WTC11 (cell line): ENCODE measurements at regions not wholly inside any gene's neighbourhood (a gene's known extent, or its start where the extent isn't known, plus 50 kb on each side); places are given as distances from the start of the nearest gene placed in this dataset.

Experiments used
- ATAC-seq: fragments of 200-7000 bp; cut with Tn5 transposase; 2 replicates; pipeline ENCODE4 v1.10.0; 2021; ENCODE audit warnings: mild to moderate bottlenecking, moderate library complexity
- CTCF ChIA-PET: fragments of 300-600 bp; sonication (Branson Sonifier 250); formaldehyde crosslinking; loops from one replicate; lab custom pipeline; 2021; ENCODE audit warnings: antibody characterized with exemption; lab: Charles Lee
- POLR2A ChIA-PET: fragments of 350-600 bp; sonication (Branson Sonifier 250); formaldehyde crosslinking; loops from one replicate; lab custom pipeline; 2021; ENCODE audit warnings: antibody characterized with exemption; lab: Charles Lee
- DNase-seq: peaks from one replicate; pipeline ENCODE4 v3.0.0; 2021; ENCODE audit warnings: low spot score
- H3K27ac Mint-ChIP-seq: 2 replicates; pipeline ENCODE4 v1.8.0; 2021; ENCODE audit warnings: mixed read lengths
- H3K27me3 Mint-ChIP-seq: 2 replicates; pipeline ENCODE4 v1.8.0; 2021; ENCODE audit warnings: low read depth, mild to moderate bottlenecking, moderate library complexity, mixed read lengths
- H3K36me3 Mint-ChIP-seq: 2 replicates; pipeline ENCODE4 v1.8.0; 2021; ENCODE audit warnings: mixed read lengths
- H3K4me1 Mint-ChIP-seq: 2 replicates; pipeline ENCODE4 v1.8.0; 2022; ENCODE audit warnings: mixed read lengths
- H3K4me3 Mint-ChIP-seq: 2 replicates; pipeline ENCODE4 v1.8.0; 2021; ENCODE audit warnings: mild to moderate bottlenecking, moderate library complexity, mixed read lengths
- H3K9me3 Mint-ChIP-seq: 2 replicates; pipeline ENCODE4 v1.8.0; 2021; ENCODE audit warnings: mixed read lengths
- AFF4 ChIP-seq: sonication (generic); formaldehyde crosslinking; IDR thresholded peaks from 2 replicates; pipeline ENCODE4 v1.8.1; 2023; ENCODE audit warnings: mild to moderate bottlenecking, missing genetic modification reagents, borderline replicate concordance
- CBFB ChIP-seq: sonication (generic); formaldehyde crosslinking; IDR thresholded peaks from 2 replicates; pipeline ENCODE4 v1.8.1; 2022; ENCODE audit warnings: mild to moderate bottlenecking, low read depth, missing genetic modification reagents
- ELF4 ChIP-seq: sonication (generic); formaldehyde crosslinking; IDR thresholded peaks from 2 replicates; pipeline ENCODE4 v1.8.1; 2022; ENCODE audit warnings: low read depth, mild to moderate bottlenecking, moderate library complexity, missing genetic modification reagents
- ESRRA ChIP-seq: sonication (generic); formaldehyde crosslinking; IDR thresholded peaks from 2 replicates; pipeline ENCODE4 v1.8.1; 2022; ENCODE audit warnings: mild to moderate bottlenecking, missing genetic modification reagents, borderline replicate concordance
- ETV6 ChIP-seq: sonication (generic); formaldehyde crosslinking; IDR thresholded peaks from 2 replicates; pipeline ENCODE4 v1.8.1; 2022; ENCODE audit warnings: mild to moderate bottlenecking, missing genetic modification reagents
- JAZF1 ChIP-seq: fragments of 250-450 bp; sonication (Bioruptor Pico); IDR thresholded peaks from 2 replicates; pipeline ENCODE4 v1.9.0; 2021; ENCODE audit warnings: moderate library complexity, mild to moderate bottlenecking, inconsistent platforms
- KAT7 ChIP-seq: sonication (generic); formaldehyde crosslinking; IDR thresholded peaks from 2 replicates; pipeline ENCODE4 v1.8.1; 2023; ENCODE audit warnings: missing genetic modification reagents, mild to moderate bottlenecking, borderline replicate concordance
- MYBL2 ChIP-seq: sonication (generic); formaldehyde crosslinking; IDR thresholded peaks from 2 replicates; pipeline ENCODE4 v1.8.1; 2023; ENCODE audit warnings: mild to moderate bottlenecking, moderate library complexity, missing genetic modification reagents
- PRRX2 ChIP-seq: fragments of 250-450 bp; sonication (Bioruptor Pico); IDR thresholded peaks from 2 replicates; pipeline ENCODE4 v1.8.0; 2021; ENCODE audit warnings: mild to moderate bottlenecking
- SMAD4 ChIP-seq: sonication (generic); formaldehyde crosslinking; IDR thresholded peaks from 2 replicates; pipeline ENCODE4 v1.8.0; 2022; ENCODE audit warnings: mild to moderate bottlenecking, missing genetic modification reagents
- SOX15 ChIP-seq: fragments of 250-450 bp; sonication (Bioruptor Pico); IDR thresholded peaks from 2 replicates; pipeline ENCODE4 v1.9.0; 2021; ENCODE audit warnings: mild to moderate bottlenecking
- TEAD1 ChIP-seq: sonication (generic); formaldehyde crosslinking; IDR thresholded peaks from 2 replicates; pipeline ENCODE4 v1.8.0; 2022; ENCODE audit warnings: mild to moderate bottlenecking, missing genetic modification reagents
- TP53 ChIP-seq: sonication (generic); formaldehyde crosslinking; IDR thresholded peaks from 2 replicates; pipeline ENCODE4 v1.8.1; 2023; ENCODE audit warnings: mild to moderate bottlenecking, missing genetic modification reagents
- USF2 ChIP-seq: sonication (generic); formaldehyde crosslinking; IDR thresholded peaks from 2 replicates; pipeline ENCODE4 v1.8.1; 2023; ENCODE audit warnings: mild to moderate bottlenecking, missing genetic modification reagents, moderate library complexity
- ZNF138 ChIP-seq: sonication (generic); formaldehyde crosslinking; conservative IDR thresholded peaks from 2 replicates; pipeline ENCODE4 v1.8.1; 2022; ENCODE audit warnings: mild to moderate bottlenecking, moderate library complexity, missing genetic modification reagents
- ZNF416 ChIP-seq: fragments of 250-450 bp; sonication (Bioruptor Pico); IDR thresholded peaks from 2 replicates; pipeline ENCODE4 v1.9.0; 2021; ENCODE audit warnings: mild to moderate bottlenecking, inconsistent platforms
- ZNF423 ChIP-seq: fragments of 250-450 bp; sonication (Bioruptor Pico); IDR thresholded peaks from 2 replicates; pipeline ENCODE4 v2.1.2; 2022; ENCODE audit warnings: mild to moderate bottlenecking, moderate library complexity
- ZNF425 ChIP-seq: fragments of 250-450 bp; sonication (Bioruptor Pico); conservative IDR thresholded peaks from 2 replicates; pipeline ENCODE4 v1.9.0; 2021; ENCODE audit warnings: mild to moderate bottlenecking
- TF ChIP-seq, protein P1 (sequence below): sonication (generic); formaldehyde crosslinking; IDR thresholded peaks from 2 replicates; pipeline ENCODE4 v1.8.1; 2023; ENCODE audit warnings: mild to moderate bottlenecking, missing genetic modification reagents
- TF ChIP-seq, protein P2 (sequence below): sonication (generic); formaldehyde crosslinking; IDR thresholded peaks from 2 replicates; pipeline ENCODE4 v1.8.1; 2022; ENCODE audit warnings: low read depth, mild to moderate bottlenecking, moderate library complexity, missing genetic modification reagents, borderline replicate concordance
- TF ChIP-seq, protein P3 (sequence below): sonication (generic); formaldehyde crosslinking; IDR thresholded peaks from 2 replicates; pipeline ENCODE4 v1.8.0; 2022; ENCODE audit warnings: missing genetic modification reagents

DNA sequence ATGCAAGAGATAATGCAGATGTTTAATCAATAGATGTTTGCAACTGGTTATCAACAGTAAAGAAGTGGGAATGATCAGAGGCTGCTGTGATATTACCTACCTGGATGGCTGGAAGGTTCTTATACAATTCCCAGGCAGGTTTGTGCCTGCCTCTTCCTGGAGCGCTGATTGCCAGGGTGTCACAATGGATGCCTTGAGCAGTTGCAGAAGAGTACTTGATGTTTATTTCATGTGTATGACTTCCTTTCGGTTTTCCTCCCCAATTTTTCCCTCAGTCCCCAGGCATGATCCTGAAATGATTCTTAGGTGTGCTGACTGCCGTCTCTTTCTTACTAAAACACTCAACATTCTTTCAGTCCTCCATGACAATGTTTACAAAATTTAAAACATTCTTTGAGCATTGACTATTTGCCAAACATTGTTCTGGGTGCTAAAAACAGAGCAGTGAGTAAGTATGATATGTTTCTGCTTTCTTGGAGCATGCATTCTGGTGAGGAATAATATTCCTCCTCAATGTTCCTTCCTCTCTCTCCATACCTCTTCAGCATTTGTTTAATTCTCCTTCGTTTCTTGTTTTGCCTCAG is 416.6 kb upstream of the TRIB2 start (continued):
- TF ChIP-seq AFF4 (CRISPR knock-in tag) (no peak), PRRX2 (no peak), USF2 (CRISPR knock-in tag) (no peak)
- TF ChIP-seq, protein P1, sequence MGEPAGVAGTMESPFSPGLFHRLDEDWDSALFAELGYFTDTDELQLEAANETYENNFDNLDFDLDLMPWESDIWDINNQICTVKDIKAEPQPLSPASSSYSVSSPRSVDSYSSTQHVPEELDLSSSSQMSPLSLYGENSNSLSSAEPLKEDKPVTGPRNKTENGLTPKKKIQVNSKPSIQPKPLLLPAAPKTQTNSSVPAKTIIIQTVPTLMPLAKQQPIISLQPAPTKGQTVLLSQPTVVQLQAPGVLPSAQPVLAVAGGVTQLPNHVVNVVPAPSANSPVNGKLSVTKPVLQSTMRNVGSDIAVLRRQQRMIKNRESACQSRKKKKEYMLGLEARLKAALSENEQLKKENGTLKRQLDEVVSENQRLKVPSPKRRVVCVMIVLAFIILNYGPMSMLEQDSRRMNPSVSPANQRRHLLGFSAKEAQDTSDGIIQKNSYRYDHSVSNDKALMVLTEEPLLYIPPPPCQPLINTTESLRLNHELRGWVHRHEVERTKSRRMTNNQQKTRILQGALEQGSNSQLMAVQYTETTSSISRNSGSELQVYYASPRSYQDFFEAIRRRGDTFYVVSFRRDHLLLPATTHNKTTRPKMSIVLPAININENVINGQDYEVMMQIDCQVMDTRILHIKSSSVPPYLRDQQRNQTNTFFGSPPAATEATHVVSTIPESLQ = no peak

DNA sequence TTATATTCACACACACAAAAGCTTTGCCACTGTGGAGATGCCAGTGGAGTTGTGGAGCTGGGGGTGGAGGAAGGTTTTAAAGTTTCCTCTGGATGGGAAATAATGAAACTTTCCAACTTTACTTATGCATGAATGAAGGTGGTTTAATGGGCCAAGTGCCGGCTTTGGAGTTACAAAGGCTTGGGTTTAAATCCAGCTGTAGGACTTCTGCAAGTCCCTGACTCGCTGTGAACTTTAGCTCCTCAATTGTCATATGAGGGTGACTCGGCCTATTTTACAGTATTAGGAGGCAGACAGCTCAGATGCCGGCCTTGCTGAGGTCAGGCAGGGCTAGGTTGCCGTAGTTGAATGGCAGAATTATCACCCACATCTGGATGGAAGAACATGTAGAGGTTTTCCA is 415.8 kb upstream of the TRIB2 start:
- DNase-seq (no peak), ATAC-seq (no peak)
- Mint-ChIP-seq H3K4me3 (no peak overlapping the region), H3K27me3 (no peaks in the 10 kb centered on the region), H3K4me1 (peaks cover 16% of the 10 kb centered on the region), H3K9me3 (peaks cover 6% of the 10 kb centered on the region), H3K27ac (no peak overlapping the region), H3K36me3 (no peaks in the 10 kb centered on the region)
- CTCF ChIA-PET = no interaction called here
- POLR2A ChIA-PET = no interaction called here
- TF ChIP-seq SMAD4 (CRISPR knock-in tag) = no peak
- TF ChIP-seq ZNF425 = no peak
- no peak for TF ChIP-seq CBFB (CRISPR knock-in tag)
- TF ChIP-seq KAT7 (CRISPR knock-in tag) = no peak
- no peak for TF ChIP-seq ELF4 (CRISPR knock-in tag)
- no peak for TF ChIP-seq ZNF138 (CRISPR knock-in tag)
- TF ChIP-seq ESRRA (CRISPR knock-in tag) = no peak
- TF ChIP-seq, protein P2, sequence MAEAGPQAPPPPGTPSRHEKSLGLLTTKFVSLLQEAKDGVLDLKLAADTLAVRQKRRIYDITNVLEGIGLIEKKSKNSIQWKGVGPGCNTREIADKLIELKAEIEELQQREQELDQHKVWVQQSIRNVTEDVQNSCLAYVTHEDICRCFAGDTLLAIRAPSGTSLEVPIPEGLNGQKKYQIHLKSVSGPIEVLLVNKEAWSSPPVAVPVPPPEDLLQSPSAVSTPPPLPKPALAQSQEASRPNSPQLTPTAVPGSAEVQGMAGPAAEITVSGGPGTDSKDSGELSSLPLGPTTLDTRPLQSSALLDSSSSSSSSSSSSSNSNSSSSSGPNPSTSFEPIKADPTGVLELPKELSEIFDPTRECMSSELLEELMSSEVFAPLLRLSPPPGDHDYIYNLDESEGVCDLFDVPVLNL (CRISPR knock-in tag) = no peak
- no peak for TF ChIP-seq ETV6 (CRISPR knock-in tag)
- TF ChIP-seq ZNF416 = no peak
- no peak for TF ChIP-seq SOX15
- no peak for TF ChIP-seq JAZF1 (CRISPR knock-in tag)
- no peak for TF ChIP-seq TEAD1 (CRISPR knock-in tag)
- TF ChIP-seq, protein P3, sequence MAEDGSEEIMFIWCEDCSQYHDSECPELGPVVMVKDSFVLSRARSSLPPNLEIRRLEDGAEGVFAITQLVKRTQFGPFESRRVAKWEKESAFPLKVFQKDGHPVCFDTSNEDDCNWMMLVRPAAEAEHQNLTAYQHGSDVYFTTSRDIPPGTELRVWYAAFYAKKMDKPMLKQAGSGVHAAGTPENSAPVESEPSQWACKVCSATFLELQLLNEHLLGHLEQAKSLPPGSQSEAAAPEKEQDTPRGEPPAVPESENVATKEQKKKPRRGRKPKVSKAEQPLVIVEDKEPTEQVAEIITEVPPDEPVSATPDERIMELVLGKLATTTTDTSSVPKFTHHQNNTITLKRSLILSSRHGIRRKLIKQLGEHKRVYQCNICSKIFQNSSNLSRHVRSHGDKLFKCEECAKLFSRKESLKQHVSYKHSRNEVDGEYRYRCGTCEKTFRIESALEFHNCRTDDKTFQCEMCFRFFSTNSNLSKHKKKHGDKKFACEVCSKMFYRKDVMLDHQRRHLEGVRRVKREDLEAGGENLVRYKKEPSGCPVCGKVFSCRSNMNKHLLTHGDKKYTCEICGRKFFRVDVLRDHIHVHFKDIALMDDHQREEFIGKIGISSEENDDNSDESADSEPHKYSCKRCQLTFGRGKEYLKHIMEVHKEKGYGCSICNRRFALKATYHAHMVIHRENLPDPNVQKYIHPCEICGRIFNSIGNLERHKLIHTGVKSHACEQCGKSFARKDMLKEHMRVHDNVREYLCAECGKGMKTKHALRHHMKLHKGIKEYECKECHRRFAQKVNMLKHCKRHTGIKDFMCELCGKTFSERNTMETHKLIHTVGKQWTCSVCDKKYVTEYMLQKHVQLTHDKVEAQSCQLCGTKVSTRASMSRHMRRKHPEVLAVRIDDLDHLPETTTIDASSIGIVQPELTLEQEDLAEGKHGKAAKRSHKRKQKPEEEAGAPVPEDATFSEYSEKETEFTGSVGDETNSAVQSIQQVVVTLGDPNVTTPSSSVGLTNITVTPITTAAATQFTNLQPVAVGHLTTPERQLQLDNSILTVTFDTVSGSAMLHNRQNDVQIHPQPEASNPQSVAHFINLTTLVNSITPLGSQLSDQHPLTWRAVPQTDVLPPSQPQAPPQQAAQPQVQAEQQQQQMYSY (CRISPR knock-in tag) = no peak
- TF ChIP-seq TP53 (CRISPR knock-in tag) = no peak
- TF ChIP-seq MYBL2 (CRISPR knock-in tag) = no peak
- no peak for TF ChIP-seq ZNF423
